SH-SY5Y (cell line): ENCODE measurements at regions not wholly inside any gene's neighbourhood (a gene's known extent, or its start where the extent isn't known, plus 50 kb on each side); places are given as distances from the start of the nearest gene placed in this dataset.

Experiments used
- GATA2 ChIP-seq: IDR thresholded peaks from 2 replicates; pipeline ENCODE4 v1.6.1; 2011; ENCODE audit warnings: mild to moderate bottlenecking, low read depth, low read length
- GATA3 ChIP-seq: IDR thresholded peaks from 2 replicates; pipeline ENCODE4 v1.6.1; 2011; ENCODE audit warnings: low read depth, mild to moderate bottlenecking, low read length, moderate library complexity

- TF ChIP-seq GATA2 (no peak), GATA3 (no peak)
These were observed 111.6 kb upstream of the GPRIN3 start for GRCh38 chr4:89419111-89419695.
